ENCODE measurements at regions not wholly inside any gene's neighbourhood (a gene's known extent, or its start where the extent isn't known, plus 50 kb on each side); places are given as distances from the start of the nearest gene placed in this dataset.
A peak's percentile ranks its signal among the peaks of the same experiment; 100 is the strongest.

GRCh38 chr5:165328846-165329245 is 1823.4 kb downstream of the MAT2B start:
- DNase-seq (ENCODE audit: low read depth), result peak; percentile 68
- no peaks in the 10 kb centered on the region for H3K36me3 ChIP-seq (ENCODE audit: control insufficient read depth, insufficient read depth, low read length)
- no peak for TF ChIP-seq CTCF (IDR thresholded peaks at IDR 0.05; ENCODE audit: insufficient read depth, low read length, severe bottlenecking)
- FAIRE-seq, result no peak
- no peaks in the 10 kb centered on the region for H3K27me3 ChIP-seq (ENCODE audit: control insufficient read depth, insufficient read depth, low read length)
- no peak overlapping the region for H3K4me3 ChIP-seq (ENCODE audit: low read depth, low read length)

DNA sequence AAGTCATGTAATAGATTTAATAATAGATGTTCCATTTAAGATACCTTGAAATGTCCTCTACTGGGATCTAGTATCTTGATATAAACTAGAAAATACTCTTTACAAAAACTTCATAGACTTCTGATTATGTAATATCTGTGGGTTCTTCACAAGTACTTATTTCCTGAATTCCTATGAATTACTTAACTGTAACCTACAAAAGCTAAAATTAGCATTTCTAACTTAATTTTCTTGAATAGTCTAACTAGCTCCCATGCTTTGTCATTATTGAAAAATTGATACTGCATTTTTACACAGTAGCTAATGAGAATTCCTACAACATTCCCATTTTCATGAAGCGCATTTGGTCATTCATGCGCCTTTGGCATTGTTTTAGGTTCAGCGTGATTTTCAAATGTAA is 1828.2 kb downstream of the MAT2B start:
- FAIRE-seq, result no peak
- no peak for DNase-seq (ENCODE audit: low read depth)
- no peaks in the 10 kb centered on the region for H3K36me3 ChIP-seq (ENCODE audit: control insufficient read depth, insufficient read depth, low read length)
- H3K4me3 ChIP-seq (ENCODE audit: low read depth, low read length), result no peak overlapping the region
- H3K27me3 ChIP-seq (ENCODE audit: control insufficient read depth, insufficient read depth, low read length), result no peaks in the 10 kb centered on the region
- no peak for TF ChIP-seq CTCF (IDR thresholded peaks at IDR 0.05; ENCODE audit: insufficient read depth, low read length, severe bottlenecking)

- no peak for FAIRE-seq
- TF ChIP-seq CTCF (IDR thresholded peaks at IDR 0.05; ENCODE audit: insufficient read depth, low read length, severe bottlenecking), result no peak
- Histone ChIP-seq H3K27me3 (ENCODE audit: control insufficient read depth, insufficient read depth, low read length) (no peaks in the 10 kb centered on the region), H3K36me3 (ENCODE audit: control insufficient read depth, insufficient read depth, low read length) (no peaks in the 10 kb centered on the region), H3K4me3 (ENCODE audit: low read depth, low read length) (no peak overlapping the region)
- peak; percentile 88 for DNase-seq (ENCODE audit: low read depth)
Measured at GRCh38 chr5:165334201-165334600, 1828.8 kb downstream of the MAT2B start.

- TF ChIP-seq CTCF (IDR thresholded peaks at IDR 0.05; ENCODE audit: insufficient read depth, low read length, severe bottlenecking), result no peak
- DNase-seq (ENCODE audit: low read depth) (no peak), FAIRE-seq (no peak)
Measured at GRCh38 chr5:165349735-165350134, 1844.3 kb downstream of the MAT2B start.

DNA sequence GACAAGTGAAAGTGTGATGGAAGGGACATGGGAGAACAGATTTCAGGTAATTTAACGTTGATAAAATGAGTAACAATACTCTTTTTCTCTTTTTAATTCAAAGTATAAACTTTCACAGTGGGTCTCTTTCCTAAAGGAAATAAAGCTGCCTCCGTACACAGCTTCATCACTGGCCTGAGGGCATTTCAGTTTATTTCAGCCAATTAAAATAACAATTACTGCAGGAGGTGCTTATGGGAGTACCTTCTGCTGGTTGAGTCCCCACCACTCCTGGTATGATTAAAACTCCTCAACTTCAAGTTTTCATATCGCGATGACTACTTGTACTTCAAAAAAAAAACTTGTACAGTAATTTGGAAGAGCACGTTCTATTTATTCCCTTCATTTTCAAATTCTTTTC is 1845.9 kb downstream of the MAT2B start:
- H3K4me3 ChIP-seq (ENCODE audit: low read depth, low read length), result no peak overlapping the region
- H3K27me3 ChIP-seq (ENCODE audit: control insufficient read depth, insufficient read depth, low read length), result no peaks in the 10 kb centered on the region
- TF ChIP-seq CTCF (IDR thresholded peaks at IDR 0.05; ENCODE audit: insufficient read depth, low read length, severe bottlenecking), result no peak
- H3K36me3 ChIP-seq (ENCODE audit: control insufficient read depth, insufficient read depth, low read length), result no peaks in the 10 kb centered on the region
- FAIRE-seq (no peak), DNase-seq (ENCODE audit: low read depth) (no peak)

More at GRCh38 chr5:165349735-165350134, 1844.3 kb downstream of the MAT2B start:
- no peaks in the 10 kb centered on the region for H3K36me3 ChIP-seq (ENCODE audit: control insufficient read depth, insufficient read depth, low read length)
- H3K27me3 ChIP-seq (ENCODE audit: control insufficient read depth, insufficient read depth, low read length), result no peaks in the 10 kb centered on the region
- no peak overlapping the region for H3K4me3 ChIP-seq (ENCODE audit: low read depth, low read length)

GRCh38 chr5:165360366-165360765 is 1854.9 kb downstream of the MAT2B start:
- no peak for TF ChIP-seq CTCF (IDR thresholded peaks at IDR 0.05; ENCODE audit: insufficient read depth, low read length, severe bottlenecking)
- H3K36me3 ChIP-seq (ENCODE audit: control insufficient read depth, insufficient read depth, low read length), result no peaks in the 10 kb centered on the region
- H3K27me3 ChIP-seq (ENCODE audit: control insufficient read depth, insufficient read depth, low read length), result peaks cover 1% of the 10 kb centered on the region
- DNase-seq (ENCODE audit: low read depth) (no peak), FAIRE-seq (no peak)
- no peak overlapping the region for H3K4me3 ChIP-seq (ENCODE audit: low read depth, low read length)

All from bronchial epithelial cell (primary cell).